Amygdala (tissue), 56 donors: ENCODE measurements at regions not wholly inside any gene's neighbourhood (a gene's known extent, or its start where the extent isn't known, plus 50 kb on each side); places are given as distances from the start of the nearest gene placed in this dataset.
A peak's percentile ranks its signal among the peaks of the same experiment; 100 is the strongest.

Experiments
- DNase-seq, 56 donors: peaks; one replicate each; lab custom pipeline; 2025; lab: John Stamatoyannopoulos, UW

GRCh38 chr9:87233899-87234455 is 263.7 kb upstream of the DAPK1 start:
- no peak for DNase-seq

- no peak for DNase-seq
Observed at GRCh38 chr9:87234854-87235253, 262.8 kb upstream of the DAPK1 start.

- no peak for DNase-seq
Observed at GRCh38 chr9:87236546-87236945, 261.1 kb upstream of the DAPK1 start.

- DNase-seq = no peak
Observed at GRCh38 chr9:87237336-87237735, 260.3 kb upstream of the DAPK1 start.

- peak in 1 of 56 donors; percentile 3 for DNase-seq
Observed at GRCh38 chr9:87238545-87238944, 259.1 kb upstream of the DAPK1 start.

- DNase-seq = no peak
Observed at GRCh38 chr9:87239312-87239711, 258.4 kb upstream of the DAPK1 start.

- no peak for DNase-seq
Observed at GRCh38 chr9:87243602-87244001, 254.1 kb upstream of the DAPK1 start.

- DNase-seq = no peak
Observed at GRCh38 chr9:87245271-87245670, 252.4 kb upstream of the DAPK1 start.

GRCh38 chr9:87247097-87247496 is 250.6 kb upstream of the DAPK1 start:
- DNase-seq = no peak

- DNase-seq = no peak
Observed at GRCh38 chr9:87249029-87249428, 248.6 kb upstream of the DAPK1 start.

GRCh38 chr9:87250205-87250604 is 247.5 kb upstream of the DAPK1 start:
- DNase-seq = no peak

- no peak for DNase-seq
Observed at GRCh38 chr9:87255431-87256155, 242.1 kb upstream of the DAPK1 start.

GRCh38 chr9:87256973-87257372 is 240.7 kb upstream of the DAPK1 start:
- DNase-seq = no peak

- DNase-seq = no peak
Observed at GRCh38 chr9:87259543-87260518, 237.8 kb upstream of the DAPK1 start.

- DNase-seq = no peak
Observed at GRCh38 chr9:87263291-87263690, 234.4 kb upstream of the DAPK1 start.

GRCh38 chr9:87266697-87267096 is 231.0 kb upstream of the DAPK1 start:
- no peak for DNase-seq

GRCh38 chr9:87267251-87268070 is 230.2 kb upstream of the DAPK1 start:
- no peak for DNase-seq

- no peak for DNase-seq
Observed at GRCh38 chr9:87269296-87270176, 228.1 kb upstream of the DAPK1 start.

GRCh38 chr9:87270221-87270847 is 227.3 kb upstream of the DAPK1 start:
- DNase-seq = no peak
